ENCODE measurements at regions not wholly inside any gene's neighbourhood (a gene's known extent, or its start where the extent isn't known, plus 50 kb on each side); places are given as distances from the start of the nearest gene placed in this dataset.
A peak's percentile ranks its signal among the peaks of the same experiment; 100 is the strongest.

- ATAC-seq (ENCODE audit: low FRiP score in 2 of 2) (no peak), DNase-seq (no peak)
- Histone ChIP-seq H3K4me1 (no peaks in the 10 kb centered on the region), H3K36me3 (no peaks in the 10 kb centered on the region), H3K27ac (no peak overlapping the region), H3K27me3 (no peaks in the 10 kb centered on the region), H3K9me3 (no peaks in the 10 kb centered on the region), H3K4me3 (no peak overlapping the region)
- TF ChIP-seq POLR2A (IDR thresholded peaks at IDR 0.05): no peak
- TF ChIP-seq POLR2AphosphoS5 (IDR thresholded peaks at IDR 0.05): no peak
- no peak for TF ChIP-seq EP300 (IDR thresholded peaks at IDR 0.05)
- TF ChIP-seq CTCF (IDR thresholded peaks at IDR 0.05): no peak
- 57 to 69% methylated on average over 4 of the region's 4 CpGs for WGBS, 2 donors
Observed at GRCh38 chr9:105087910-105088898, 156.2 kb upstream of the SLC44A1 start.

GRCh38 chr9:105089874-105090273, 154.6 kb upstream of the SLC44A1 start:
- 86 to 87% methylated on average over 5 of the region's 5 CpGs for WGBS, 2 donors
- DNase-seq (no peak), ATAC-seq (ENCODE audit: low FRiP score in 2 of 2) (peak in 1 of 2 donors; percentile 60)
- Histone ChIP-seq H3K36me3 (no peaks in the 10 kb centered on the region), H3K27me3 (no peaks in the 10 kb centered on the region), H3K9me3 (no peaks in the 10 kb centered on the region), H3K27ac (no peak overlapping the region), H3K4me3 (no peak overlapping the region), H3K4me1 (no peaks in the 10 kb centered on the region)
- TF ChIP-seq EP300 (IDR thresholded peaks at IDR 0.05): no peak
- TF ChIP-seq POLR2A (IDR thresholded peaks at IDR 0.05): no peak
- TF ChIP-seq POLR2AphosphoS5 (IDR thresholded peaks at IDR 0.05): no peak
- TF ChIP-seq CTCF (IDR thresholded peaks at IDR 0.05): no peak

GRCh38 chr9:105091004-105091640, 153.3 kb upstream of the SLC44A1 start:
- WGBS, 2 donors: 66 to 72% methylated on average over 4 of the region's 4 CpGs
- H3K4me1 ChIP-seq: no peaks in the 10 kb centered on the region
- ATAC-seq (ENCODE audit: low FRiP score in 2 of 2): no peak
- no peaks in the 10 kb centered on the region for H3K9me3 ChIP-seq
- H3K36me3 ChIP-seq: no peaks in the 10 kb centered on the region
- no peak overlapping the region for H3K27ac ChIP-seq
- no peak overlapping the region for H3K4me3 ChIP-seq
- no peaks in the 10 kb centered on the region for H3K27me3 ChIP-seq
- DNase-seq: no peak
- TF ChIP-seq POLR2AphosphoS5 (IDR thresholded peaks at IDR 0.05): peak in 1 of 2 donors; percentile 21
- TF ChIP-seq CTCF (IDR thresholded peaks at IDR 0.05): no peak
- no peak for TF ChIP-seq POLR2A (IDR thresholded peaks at IDR 0.05)
- TF ChIP-seq EP300 (IDR thresholded peaks at IDR 0.05): no peak

GRCh38 chr9:105093685-105094084, 150.8 kb upstream of the SLC44A1 start:
- TF ChIP-seq POLR2AphosphoS5 (IDR thresholded peaks at IDR 0.05): no peak
- no peak for TF ChIP-seq POLR2A (IDR thresholded peaks at IDR 0.05)
- TF ChIP-seq CTCF (IDR thresholded peaks at IDR 0.05): no peak
- TF ChIP-seq EP300 (IDR thresholded peaks at IDR 0.05): no peak
- Histone ChIP-seq H3K36me3 (no peaks in the 10 kb centered on the region), H3K27me3 (no peaks in the 10 kb centered on the region), H3K9me3 (no peaks in the 10 kb centered on the region), H3K4me1 (no peaks in the 10 kb centered on the region), H3K4me3 (no peak overlapping the region), H3K27ac (no peak overlapping the region)
- DNase-seq (no peak), ATAC-seq (ENCODE audit: low FRiP score in 2 of 2) (no peak)
- WGBS, 2 donors: 73 to 85% methylated on average over 1 of the region's 1 CpG

Measured in upper lobe of left lung (tissue), 6 donors.